Astrocyte (in vitro differentiated cells and primary cell): ENCODE measurements at regions not wholly inside any gene's neighbourhood (a gene's known extent, or its start where the extent isn't known, plus 50 kb on each side); places are given as distances from the start of the nearest gene placed in this dataset.

Experiments
- DNase-seq: peaks from one replicate; pipeline ENCODE4 v3.0.0-alpha.2; 2010; ENCODE audit warnings: low read depth
- FAIRE-seq: peaks from 2 replicates; lab custom pipeline; 2011; peaks lifted over from hg19 to GRCh38; lab: Jason Lieb, UNC
- H2AFZ ChIP-seq: 2 replicates; pipeline ENCODE4 v1.6.0; 2012; ENCODE audit warnings: low read depth, low read length, inconsistent platforms
- H3K27ac ChIP-seq: 2 replicates; pipeline ENCODE4 v1.5.1; 2011; ENCODE audit warnings: low read depth, low read length, inconsistent platforms
- H3K27me3 ChIP-seq: 2 replicates; pipeline ENCODE4 v1.6.0; 2011; ENCODE audit warnings: low read length, inconsistent platforms; ENCODE audit not compliant: insufficient read depth
- H3K36me3 ChIP-seq: 2 replicates; pipeline ENCODE4 v1.5.1; 2011; ENCODE audit warnings: low read length, inconsistent platforms; ENCODE audit not compliant: insufficient read depth
- H3K4me1 ChIP-seq: 2 replicates; pipeline ENCODE4 v1.5.1; 2011; ENCODE audit warnings: low read length, inconsistent platforms; ENCODE audit not compliant: insufficient read depth
- H3K4me2 ChIP-seq: 2 replicates; pipeline ENCODE4 v1.6.0; 2012; ENCODE audit warnings: low read length, inconsistent platforms
- H3K4me3 ChIP-seq: 2 replicates; pipeline ENCODE4 v1.5.1; 2011; ENCODE audit warnings: low read depth, mild to moderate bottlenecking, low read length, inconsistent platforms; ENCODE audit not compliant: insufficient read depth
- H3K79me2 ChIP-seq: 2 replicates; pipeline ENCODE4 v1.6.0; 2012; ENCODE audit warnings: mild to moderate bottlenecking, low read length, inconsistent platforms; ENCODE audit not compliant: insufficient read depth
- H3K9ac ChIP-seq: 2 replicates; pipeline ENCODE4 v1.6.0; 2012; ENCODE audit warnings: mild to moderate bottlenecking, low read length, inconsistent platforms
- H3K9me3 ChIP-seq: 2 replicates; pipeline ENCODE4 v1.5.1; 2012; ENCODE audit warnings: low read depth, mild to moderate bottlenecking, low read length, inconsistent platforms; ENCODE audit not compliant: insufficient read depth
- H4K20me1 ChIP-seq: 2 replicates; pipeline ENCODE4 v1.6.0; 2012; ENCODE audit warnings: low read length, inconsistent platforms; ENCODE audit not compliant: insufficient read depth
- H3K27ac Mint-ChIP-seq: one replicate; pipeline ENCODE4 v1.8.0; 2021; ENCODE audit warnings: mild to moderate bottlenecking, mixed read lengths; ENCODE audit not compliant: unreplicated experiment
- H3K27me3 Mint-ChIP-seq: one replicate; pipeline ENCODE4 v1.8.0; 2021; ENCODE audit warnings: low read depth, mixed read lengths; ENCODE audit not compliant: unreplicated experiment
- H3K36me3 Mint-ChIP-seq: one replicate; pipeline ENCODE4 v1.8.0; 2021; ENCODE audit warnings: low read depth, mixed read lengths; ENCODE audit not compliant: unreplicated experiment
- H3K4me1 Mint-ChIP-seq: one replicate; pipeline ENCODE4 v1.8.0; 2021; ENCODE audit warnings: low read depth, mixed read lengths; ENCODE audit not compliant: unreplicated experiment
- H3K4me3 Mint-ChIP-seq: one replicate; pipeline ENCODE4 v1.8.0; 2021; ENCODE audit warnings: mild to moderate bottlenecking, moderate library complexity, mixed read lengths; ENCODE audit not compliant: unreplicated experiment
- H3K9me3 Mint-ChIP-seq: one replicate; pipeline ENCODE4 v1.8.0; 2021; ENCODE audit warnings: mild to moderate bottlenecking, mixed read lengths; ENCODE audit not compliant: unreplicated experiment
- CTCF ChIP-seq: IDR thresholded peaks from 2 replicates; pipeline ENCODE4 v1.5.1; 2011; ENCODE audit warnings: low read depth, mild to moderate bottlenecking, inconsistent platforms, low read length, moderate library complexity; ENCODE audit not compliant: insufficient read depth
- EZH2 ChIP-seq: IDR thresholded peaks from 2 replicates; pipeline ENCODE4 v1.6.1; 2012; ENCODE audit warnings: mild to moderate bottlenecking, low read length, inconsistent platforms; ENCODE audit not compliant: insufficient read depth

- Histone ChIP-seq H3K79me2 (no peaks in the 10 kb centered on the region), H3K4me1 (no peaks in the 10 kb centered on the region), H3K27ac (no peak overlapping the region), H3K4me2 (no peak overlapping the region), H3K9ac (no peak overlapping the region), H4K20me1 (no peaks in the 10 kb centered on the region), H3K27me3 (no peaks in the 10 kb centered on the region), H3K9me3 (no peaks in the 10 kb centered on the region), H3K36me3 (no peaks in the 10 kb centered on the region), H3K4me3 (no peak overlapping the region), H2AFZ (peak overlapping the region; percentile 41)
- Mint-ChIP-seq H3K27ac (no peak overlapping the region), H3K36me3 (no peaks in the 10 kb centered on the region), H3K27me3 (peaks cover 3% of the 10 kb centered on the region), H3K4me3 (no peak overlapping the region), H3K9me3 (no peaks in the 10 kb centered on the region), H3K4me1 (peaks cover 3% of the 10 kb centered on the region)
- DNase-seq (no peak), FAIRE-seq (no peak)
- TF ChIP-seq CTCF (no peak), EZH2 (no peak)
Measured at GRCh38 chr15:27670486-27671209, 428.5 kb downstream of the OCA2 start.

- Histone ChIP-seq H3K4me1 (no peaks in the 10 kb centered on the region), H3K27me3 (no peaks in the 10 kb centered on the region), H3K9me3 (no peaks in the 10 kb centered on the region), H2AFZ (no peak overlapping the region), H3K4me2 (no peak overlapping the region), H3K79me2 (no peaks in the 10 kb centered on the region), H3K9ac (no peak overlapping the region), H4K20me1 (no peaks in the 10 kb centered on the region), H3K27ac (no peak overlapping the region), H3K4me3 (no peak overlapping the region), H3K36me3 (no peaks in the 10 kb centered on the region)
- FAIRE-seq (no peak), DNase-seq (no peak)
- peaks cover 5% of the 10 kb centered on the region for H3K4me1 Mint-ChIP-seq
- H3K36me3 Mint-ChIP-seq: no peaks in the 10 kb centered on the region
- no peaks in the 10 kb centered on the region for H3K9me3 Mint-ChIP-seq
- no peaks in the 10 kb centered on the region for H3K27me3 Mint-ChIP-seq
- H3K4me3 Mint-ChIP-seq: no peak overlapping the region
- H3K27ac Mint-ChIP-seq: no peak overlapping the region
- no peak for TF ChIP-seq CTCF
- TF ChIP-seq EZH2: no peak
Measured at GRCh38 chr15:27669641-27670040, 429.5 kb downstream of the OCA2 start.

GRCh38 chr15:27668471-27669220 lies 430.5 kb downstream of the OCA2 start:
- TF ChIP-seq EZH2: no peak
- TF ChIP-seq CTCF: no peak
- DNase-seq (no peak), FAIRE-seq (no peak)
- Mint-ChIP-seq H3K4me3 (no peak overlapping the region), H3K27ac (no peak overlapping the region), H3K4me1 (peaks cover 10% of the 10 kb centered on the region), H3K27me3 (no peaks in the 10 kb centered on the region), H3K36me3 (no peaks in the 10 kb centered on the region), H3K9me3 (no peaks in the 10 kb centered on the region)
- no peaks in the 10 kb centered on the region for H3K27me3 ChIP-seq
- no peak overlapping the region for H3K4me3 ChIP-seq
- no peak overlapping the region for H2AFZ ChIP-seq
- H3K9me3 ChIP-seq: no peaks in the 10 kb centered on the region
- H3K4me2 ChIP-seq: no peak overlapping the region
- H3K36me3 ChIP-seq: no peaks in the 10 kb centered on the region
- H3K27ac ChIP-seq: no peak overlapping the region
- no peaks in the 10 kb centered on the region for H3K4me1 ChIP-seq
- no peaks in the 10 kb centered on the region for H4K20me1 ChIP-seq
- H3K79me2 ChIP-seq: no peaks in the 10 kb centered on the region
- no peak overlapping the region for H3K9ac ChIP-seq
